H7 (cell line): ENCODE measurements at regions not wholly inside any gene's neighbourhood (a gene's known extent, or its start where the extent isn't known, plus 50 kb on each side); places are given as distances from the start of the nearest gene placed in this dataset.

Experiments used
- DNase-seq: peaks from one replicate; pipeline ENCODE4 v3.0.0; 2012
- H3K27me3 ChIP-seq: 2 replicates; pipeline ENCODE4 v1.6.0; 2011; ENCODE audit warnings: mild to moderate bottlenecking, low read length; ENCODE audit not compliant: control insufficient read depth, insufficient read depth
- H3K36me3 ChIP-seq: replicated peaks from 2 replicates; pipeline ENCODE4 v1.5.1; 2011; ENCODE audit warnings: low read length; ENCODE audit not compliant: control insufficient read depth, insufficient read depth
- H3K4me3 ChIP-seq: 2 replicates; pipeline ENCODE4 v1.5.1; 2011; ENCODE audit warnings: low read depth, mild to moderate bottlenecking, control low read depth, low read length, moderate library complexity; ENCODE audit not compliant: insufficient read depth

- no peak for DNase-seq
- no peaks in the 10 kb centered on the region for H3K36me3 ChIP-seq
- H3K4me3 ChIP-seq: no peak overlapping the region
- no peaks in the 10 kb centered on the region for H3K27me3 ChIP-seq
These were observed 226.5 kb upstream of the SOX5 start for GRCh38 chr12:24175929-24176328.

GRCh38 chr12:24175284-24175683 is 225.8 kb upstream of the SOX5 start:
- H3K36me3 ChIP-seq: no peaks in the 10 kb centered on the region
- no peak overlapping the region for H3K4me3 ChIP-seq
- H3K27me3 ChIP-seq: no peaks in the 10 kb centered on the region
- no peak for DNase-seq

GRCh38 chr12:24173067-24173466 is 223.6 kb upstream of the SOX5 start:
- H3K27me3 ChIP-seq: no peaks in the 10 kb centered on the region
- no peak overlapping the region for H3K4me3 ChIP-seq
- H3K36me3 ChIP-seq: no peaks in the 10 kb centered on the region
- no peak for DNase-seq

- no peak overlapping the region for H3K4me3 ChIP-seq
- no peaks in the 10 kb centered on the region for H3K27me3 ChIP-seq
- no peak for DNase-seq
- no peaks in the 10 kb centered on the region for H3K36me3 ChIP-seq
These were observed 223.2 kb upstream of the SOX5 start for GRCh38 chr12:24172773-24173066.

- DNase-seq: peak; percentile 1
- no peak overlapping the region for H3K4me3 ChIP-seq
- no peaks in the 10 kb centered on the region for H3K27me3 ChIP-seq
- H3K36me3 ChIP-seq: no peaks in the 10 kb centered on the region
These were observed 222.7 kb upstream of the SOX5 start for GRCh38 chr12:24172031-24172772.

- DNase-seq: no peak
- Histone ChIP-seq H3K4me3 (no peak overlapping the region), H3K27me3 (no peaks in the 10 kb centered on the region), H3K36me3 (no peaks in the 10 kb centered on the region)
These were observed 205.6 kb upstream of the SOX5 start for GRCh38 chr12:24155042-24155441.

- Histone ChIP-seq H3K4me3 (no peak overlapping the region), H3K27me3 (no peaks in the 10 kb centered on the region), H3K36me3 (no peaks in the 10 kb centered on the region)
- DNase-seq: no peak
These were observed 203.6 kb upstream of the SOX5 start for GRCh38 chr12:24153079-24153478.

- no peak overlapping the region for H3K4me3 ChIP-seq
- H3K36me3 ChIP-seq: no peaks in the 10 kb centered on the region
- no peaks in the 10 kb centered on the region for H3K27me3 ChIP-seq
- DNase-seq: no peak
These were observed 202.8 kb upstream of the SOX5 start for GRCh38 chr12:24152270-24152669.

- DNase-seq: no peak
- Histone ChIP-seq H3K27me3 (no peaks in the 10 kb centered on the region), H3K36me3 (no peaks in the 10 kb centered on the region), H3K4me3 (no peak overlapping the region)
These were observed 194.5 kb upstream of the SOX5 start for GRCh38 chr12:24143928-24144327.

GRCh38 chr12:24139035-24139434 is 189.6 kb upstream of the SOX5 start:
- no peak for DNase-seq
- H3K4me3 ChIP-seq: no peak overlapping the region
- no peaks in the 10 kb centered on the region for H3K36me3 ChIP-seq
- H3K27me3 ChIP-seq: no peaks in the 10 kb centered on the region

GRCh38 chr12:24138041-24138440 is 188.6 kb upstream of the SOX5 start:
- no peak overlapping the region for H3K4me3 ChIP-seq
- H3K27me3 ChIP-seq: no peaks in the 10 kb centered on the region
- no peak for DNase-seq
- no peaks in the 10 kb centered on the region for H3K36me3 ChIP-seq

GRCh38 chr12:24135158-24135850 is 185.8 kb upstream of the SOX5 start:
- no peak for DNase-seq
- H3K27me3 ChIP-seq: no peaks in the 10 kb centered on the region; the same call in 1 of the 2 replicates
- H3K36me3 ChIP-seq: no peaks in the 10 kb centered on the region
- no peak overlapping the region for H3K4me3 ChIP-seq

- Histone ChIP-seq H3K36me3 (no peaks in the 10 kb centered on the region), H3K27me3 (no peaks in the 10 kb centered on the region; the same call in 1 of the 2 replicates), H3K4me3 (no peak overlapping the region)
- no peak for DNase-seq
These were observed 184.6 kb upstream of the SOX5 start for GRCh38 chr12:24134092-24134491.

- Histone ChIP-seq H3K4me3 (no peak overlapping the region), H3K36me3 (no peaks in the 10 kb centered on the region), H3K27me3 (no peaks in the 10 kb centered on the region; the same call in 1 of the 2 replicates)
- DNase-seq: peak; percentile 26
These were observed 183.9 kb upstream of the SOX5 start for GRCh38 chr12:24133384-24133783.

- Histone ChIP-seq H3K4me3 (no peak overlapping the region), H3K27me3 (no peaks in the 10 kb centered on the region; the same call in 1 of the 2 replicates), H3K36me3 (no peaks in the 10 kb centered on the region)
- no peak for DNase-seq
These were observed 178.7 kb upstream of the SOX5 start for GRCh38 chr12:24127919-24128721.
